Bronchial epithelial cell (primary cell): ENCODE measurements at regions not wholly inside any gene's neighbourhood (a gene's known extent, or its start where the extent isn't known, plus 50 kb on each side); places are given as distances from the start of the nearest gene placed in this dataset.
"Not testable (repeated sequence)": the region's sequence is repeated elsewhere in the genome, so short reads cannot be mapped to it uniquely, and the experiment has no call there.

Experiments used
- DNase-seq: peaks from one replicate; pipeline ENCODE4 v3.0.0-alpha.2; 2010; ENCODE audit warnings: low read depth
- FAIRE-seq: peaks from 2 replicates; lab custom pipeline; 2011; peaks lifted over from hg19 to GRCh38; lab: Jason Lieb, UNC
- H3K27me3 ChIP-seq: 2 replicates; pipeline ENCODE4 v1.5.1; 2011; ENCODE audit warnings: low read length; ENCODE audit not compliant: control insufficient read depth, insufficient read depth
- H3K36me3 ChIP-seq: 2 replicates; pipeline ENCODE4 v1.5.1; 2011; ENCODE audit warnings: low read length; ENCODE audit not compliant: control insufficient read depth, insufficient read depth
- H3K4me3 ChIP-seq: 2 replicates; pipeline ENCODE4 v1.5.1; 2011; ENCODE audit warnings: mild to moderate bottlenecking, low read depth, low read length, control low read depth
- CTCF ChIP-seq: IDR thresholded peaks from 2 replicates; pipeline ENCODE4 v1.5.1; 2011; ENCODE audit warnings: mild to moderate bottlenecking, moderate library complexity, low read length, control low read depth, inconsistent platforms; ENCODE audit not compliant: insufficient read depth, severe bottlenecking

DNA sequence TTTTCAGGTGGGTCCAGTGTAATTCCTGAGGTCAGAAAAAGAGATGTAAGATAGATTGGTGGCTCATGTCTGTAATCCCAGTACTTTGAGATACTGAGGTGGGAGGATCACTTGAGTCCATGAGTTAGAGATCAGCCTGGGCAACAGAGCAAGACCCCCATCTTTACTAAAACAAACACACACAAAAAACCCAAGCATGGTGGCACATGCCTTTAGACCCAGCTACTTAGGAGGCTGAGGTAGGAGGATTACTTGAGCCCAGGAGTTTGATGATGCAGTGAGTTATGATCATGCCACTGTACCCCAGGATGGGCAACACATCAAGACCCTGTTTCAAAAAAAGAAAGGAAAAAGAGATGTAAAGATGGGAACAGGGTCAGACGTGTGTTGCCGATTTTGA lies 857.4 kb upstream of the NDST4 start:
- FAIRE-seq (no peak), DNase-seq (no peak)
- no peak for TF ChIP-seq CTCF
- no peak overlapping the region for H3K4me3 ChIP-seq
- H3K36me3 ChIP-seq, result no peaks in the 10 kb centered on the region
- no peaks in the 10 kb centered on the region for H3K27me3 ChIP-seq

- no peak for TF ChIP-seq CTCF
- FAIRE-seq (no peak), DNase-seq (peak; percentile 49)
- Histone ChIP-seq H3K27me3 (no peaks in the 10 kb centered on the region), H3K36me3 (no peaks in the 10 kb centered on the region), H3K4me3 (no peak overlapping the region)
Observed at GRCh38 chr4:115969756-115970155, 856.3 kb upstream of the NDST4 start.

- Histone ChIP-seq H3K4me3 (no peak overlapping the region), H3K27me3 (no peaks in the 10 kb centered on the region), H3K36me3 (no peaks in the 10 kb centered on the region)
- DNase-seq (no peak), FAIRE-seq (no peak)
- no peak for TF ChIP-seq CTCF
Observed at GRCh38 chr4:115965588-115965987, 852.2 kb upstream of the NDST4 start.

DNA sequence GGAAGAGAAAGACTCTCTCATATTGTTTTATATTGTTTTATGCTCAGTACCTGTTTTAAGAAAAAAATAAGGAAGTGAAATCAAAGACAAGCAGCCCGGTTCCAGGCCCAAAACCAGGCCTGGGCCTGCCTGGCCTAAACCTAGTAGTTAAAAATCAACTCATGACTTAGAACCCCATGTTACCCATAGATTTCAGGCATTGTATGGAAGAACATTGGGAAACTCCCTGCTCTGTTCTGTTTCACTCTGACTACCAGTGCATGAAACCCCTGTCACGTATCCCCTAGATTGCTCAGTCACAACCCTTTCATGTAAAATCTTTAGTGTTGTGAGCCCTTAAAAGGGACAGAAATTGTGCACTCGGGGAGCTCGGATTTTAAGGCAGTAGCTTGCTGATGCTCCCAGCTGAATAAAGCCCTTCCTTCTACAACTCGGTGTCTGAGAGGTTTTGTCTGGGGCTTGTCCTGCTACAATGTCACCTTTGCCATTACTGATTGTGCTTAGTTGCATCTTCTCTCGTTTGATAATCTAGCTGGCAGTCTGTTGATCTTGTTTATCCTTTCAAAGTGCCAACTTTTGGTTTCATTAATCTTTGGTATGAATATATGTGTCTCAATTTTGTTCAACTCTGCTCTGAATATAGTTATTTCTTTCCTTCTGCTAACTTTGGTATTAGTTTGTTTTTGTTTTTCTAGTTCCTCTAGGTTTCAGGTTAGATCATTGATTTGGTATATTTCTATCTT lies 842.8 kb upstream of the NDST4 start:
- FAIRE-seq, DNase-seq, H3K36me3 ChIP-seq, H3K4me3 ChIP-seq, H3K27me3 ChIP-seq: not testable (repeated sequence)

DNA sequence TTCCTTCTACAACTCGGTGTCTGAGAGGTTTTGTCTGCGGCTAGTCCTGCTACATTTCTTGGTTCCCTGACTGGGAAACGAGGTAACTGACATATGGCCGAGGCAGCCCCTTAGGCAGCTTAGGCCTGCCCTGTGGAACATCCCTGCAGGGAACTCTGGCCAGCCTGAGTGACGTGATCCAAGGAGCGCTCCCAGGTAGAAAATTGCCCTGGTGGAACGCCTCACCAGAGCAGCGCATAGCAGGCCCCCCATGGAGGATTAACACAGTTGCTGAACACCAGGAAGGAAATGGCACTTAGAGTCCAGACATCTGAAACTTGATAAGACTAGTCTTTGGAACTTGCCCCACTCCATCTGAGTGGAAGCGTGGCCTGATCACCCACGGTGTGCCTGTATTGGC lies 837.4 kb upstream of the NDST4 start:
- Histone ChIP-seq H3K36me3 (no peaks in the 10 kb centered on the region), H3K4me3 (no peak overlapping the region), H3K27me3 (no peaks in the 10 kb centered on the region)
- no peak for DNase-seq
- no peak for TF ChIP-seq CTCF
- FAIRE-seq, result no peak

GRCh38 chr4:115949974-115950743 lies 836.7 kb upstream of the NDST4 start:
- H3K4me3 ChIP-seq, DNase-seq, H3K36me3 ChIP-seq, H3K27me3 ChIP-seq, FAIRE-seq: not testable (repeated sequence)
